ENCODE measurements at regions not wholly inside any gene's neighbourhood (a gene's known extent, or its start where the extent isn't known, plus 50 kb on each side); places are given as distances from the start of the nearest gene placed in this dataset.

GRCh38 chr5:118675247-118675646 is 313.1 kb downstream of the DTWD2 start (continued):
- TF ChIP-seq SPI1 (IDR thresholded peaks at IDR 0.05; ENCODE audit: borderline replicate concordance, insufficient read depth, low read depth, low read length) (no peak), EZH2 (IDR thresholded peaks at IDR 0.05; ENCODE audit: borderline replicate concordance, control insufficient read depth, low read depth, low read length) (no peak), TCF12 (IDR thresholded peaks at IDR 0.05; ENCODE audit: low read depth, low read length) (no peak)

GRCh38 chr5:118657576-118657975 is 330.8 kb downstream of the DTWD2 start:
- H3K79me2 ChIP-seq (ENCODE audit: control insufficient read depth, insufficient read depth, low read length): no peaks in the 10 kb centered on the region
- in situ Hi-C loops (cut with MboI): no loop called here
- H3K4me2 ChIP-seq (ENCODE audit: control insufficient read depth, insufficient read depth): no peak overlapping the region
- ATAC-seq (no peak), DNase-seq (ENCODE audit: low read depth, low spot score) (no peak), FAIRE-seq (no peak)
- SMC1A ChIA-PET (ENCODE audit: uncharacterized antibody, unreplicated experiment): no interaction called here
- RAD21 ChIA-PET (ENCODE audit: unreplicated experiment): no interaction called here
- H3K27ac ChIP-seq (ENCODE audit: control insufficient read depth, insufficient read depth): no peak overlapping the region
- H4K20me1 ChIP-seq (ENCODE audit: control insufficient read depth, insufficient read depth): no peaks in the 10 kb centered on the region
- no peaks in the 10 kb centered on the region for H3K4me1 ChIP-seq (ENCODE audit: control insufficient read depth, insufficient read depth, low read length)
- 4% methylated on average over 1 of the region's 1 CpG for WGBS (ENCODE audit: insufficient coverage, insufficient replicate concordance, low lambda C conversion rate, missing lambda C conversion rate)
- no TSS peak for BruUV-seq (replicated peaks)
- H2AFZ ChIP-seq (ENCODE audit: control insufficient read depth, low read depth, low read length): no peak overlapping the region
- no peak overlapping the region for H3K9ac ChIP-seq (ENCODE audit: control insufficient read depth, insufficient read depth, low read length)
- H3K27me3 ChIP-seq (replicated peaks in 1 of 2; ENCODE audit: control insufficient read depth in 2 of 2, insufficient read depth in 2 of 2, low read length in 1 of 2): no peaks in the 10 kb centered on the region
- no peaks in the 10 kb centered on the region for H3K36me3 ChIP-seq (ENCODE audit: control insufficient read depth in 2 of 2, insufficient read depth in 2 of 2, low read length in 1 of 2)
- H3K9me3 ChIP-seq (replicated peaks; ENCODE audit: control insufficient read depth, insufficient read depth, low read length): no peaks in the 10 kb centered on the region; the same call in 2 of the 3 replicates
- POLR2A ChIA-PET: no interaction called here
- CTCF ChIA-PET: no interaction called here
- no peak overlapping the region for H3K4me3 ChIP-seq
- intact Hi-C loops (cut with micrococcal nuclease; ENCODE audit: unreplicated experiment): no loop called here
- TF ChIP-seq NFXL1 (IDR thresholded peaks at IDR 0.05; ENCODE audit: borderline replicate concordance) (no peak), IKZF2 (IDR thresholded peaks at IDR 0.05) (no peak), SIX5 (IDR thresholded peaks at IDR 0.05; ENCODE audit: low read depth, low read length, severe bottlenecking) (no peak), NR2F1 (conservative IDR thresholded peaks at IDR 0.05) (no peak), IKZF1 (conservative IDR thresholded peaks at IDR 0.05) (no peak), PRDM15 (CRISPR knock-in tag; IDR thresholded peaks at IDR 0.05) (no peak), CEBPB (IDR thresholded peaks at IDR 0.05; ENCODE audit: borderline replicate concordance in 1 of 2, low read depth in 2 of 2, low read length in 2 of 2) (no peak), NFYB (IDR thresholded peaks at IDR 0.05; ENCODE audit: insufficient read depth, low read depth, low read length) (no peak), NFIC (IDR thresholded peaks at IDR 0.05; ENCODE audit: low read depth, low read length) (no peak), MYB (IDR thresholded peaks at IDR 0.05; ENCODE audit: borderline replicate concordance, low read depth, low read length) (no peak), YY1 (IDR thresholded peaks at IDR 0.05; ENCODE audit: low read depth, low read length) (no peak), SRF (IDR thresholded peaks at IDR 0.05; ENCODE audit: low read depth in 2 of 2, low read length in 2 of 2) (no peak), ZBTB33 (IDR thresholded peaks at IDR 0.05) (no peak), RFX5 (IDR thresholded peaks at IDR 0.05; ENCODE audit: low read depth, low read length) (no peak), SPI1 (IDR thresholded peaks at IDR 0.05; ENCODE audit: borderline replicate concordance, insufficient read depth, low read depth, low read length) (no peak), SREBF1 (IDR thresholded peaks at IDR 0.05; ENCODE audit: low read length) (no peak), TCF12 (IDR thresholded peaks at IDR 0.05; ENCODE audit: low read depth, low read length) (no peak)

All from GM12878 (cell line).